Retinal pigment epithelial cell (primary cell): ENCODE measurements at regions not wholly inside any gene's neighbourhood (a gene's known extent, or its start where the extent isn't known, plus 50 kb on each side); places are given as distances from the start of the nearest gene placed in this dataset.

Source experiments
- DNase-seq: peaks from one replicate; pipeline ENCODE4 v3.0.0-alpha.2; 2010; ENCODE audit warnings: low read depth
- H3K4me3 ChIP-seq: 2 replicates; pipeline ENCODE4 v1.5.1; 2011; ENCODE audit warnings: mild to moderate bottlenecking, low read length, control low read depth, moderate library complexity
- TF ChIP-seq, protein P1 (sequence below): conservative IDR thresholded peaks from 2 replicates; pipeline ENCODE4 v1.5.1; 2011; ENCODE audit warnings: low read depth, low read length, control low read depth, inconsistent platforms

DNA sequence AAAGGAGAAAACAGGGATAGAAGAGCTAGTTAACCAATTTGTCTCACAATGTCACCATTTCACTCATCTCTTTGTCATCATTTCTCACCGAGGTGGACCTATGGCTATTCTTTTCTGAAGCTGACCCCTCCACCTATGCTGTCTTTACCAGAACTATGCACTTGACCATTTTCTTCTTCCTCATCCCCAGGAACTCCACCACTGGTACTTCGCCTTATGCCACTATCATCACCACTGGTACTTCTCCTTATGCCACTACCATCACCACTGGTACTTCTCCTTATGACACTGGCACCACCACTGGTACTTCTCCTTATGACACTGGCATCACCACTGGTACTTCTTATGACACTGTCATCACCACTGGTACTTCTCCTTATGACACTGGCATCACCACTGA is 745.8 kb upstream of the CHAC2 start:
- no peak for DNase-seq
- no peak overlapping the region for H3K4me3 ChIP-seq
- TF ChIP-seq, protein P1, sequence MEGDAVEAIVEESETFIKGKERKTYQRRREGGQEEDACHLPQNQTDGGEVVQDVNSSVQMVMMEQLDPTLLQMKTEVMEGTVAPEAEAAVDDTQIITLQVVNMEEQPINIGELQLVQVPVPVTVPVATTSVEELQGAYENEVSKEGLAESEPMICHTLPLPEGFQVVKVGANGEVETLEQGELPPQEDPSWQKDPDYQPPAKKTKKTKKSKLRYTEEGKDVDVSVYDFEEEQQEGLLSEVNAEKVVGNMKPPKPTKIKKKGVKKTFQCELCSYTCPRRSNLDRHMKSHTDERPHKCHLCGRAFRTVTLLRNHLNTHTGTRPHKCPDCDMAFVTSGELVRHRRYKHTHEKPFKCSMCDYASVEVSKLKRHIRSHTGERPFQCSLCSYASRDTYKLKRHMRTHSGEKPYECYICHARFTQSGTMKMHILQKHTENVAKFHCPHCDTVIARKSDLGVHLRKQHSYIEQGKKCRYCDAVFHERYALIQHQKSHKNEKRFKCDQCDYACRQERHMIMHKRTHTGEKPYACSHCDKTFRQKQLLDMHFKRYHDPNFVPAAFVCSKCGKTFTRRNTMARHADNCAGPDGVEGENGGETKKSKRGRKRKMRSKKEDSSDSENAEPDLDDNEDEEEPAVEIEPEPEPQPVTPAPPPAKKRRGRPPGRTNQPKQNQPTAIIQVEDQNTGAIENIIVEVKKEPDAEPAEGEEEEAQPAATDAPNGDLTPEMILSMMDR: no peak

DNA sequence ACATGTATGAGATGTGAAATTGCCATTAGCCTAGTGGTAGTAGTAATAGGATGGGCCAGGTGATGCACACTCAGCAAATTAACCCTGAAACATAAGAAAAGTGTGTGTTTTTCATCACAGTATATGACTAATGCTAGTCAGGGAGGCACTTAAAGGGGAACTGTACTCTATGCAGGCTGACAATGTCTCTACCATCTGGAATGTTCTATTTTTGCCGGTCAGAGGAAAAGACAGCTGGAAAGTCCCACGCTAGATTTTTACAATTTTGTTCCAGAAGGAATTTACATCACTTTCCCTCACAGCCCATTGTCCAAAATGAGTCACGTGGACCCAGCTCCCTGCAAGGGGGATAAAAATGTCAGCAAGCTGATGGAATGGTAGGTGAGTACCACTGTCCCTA is 746.3 kb upstream of the CHAC2 start:
- no peak for DNase-seq

GRCh38 chr2:53018825-53019425 is 748.7 kb upstream of the CHAC2 start:
- H3K4me3 ChIP-seq: no peak overlapping the region
- TF ChIP-seq, protein P1: peak; percentile 57
- no peak for DNase-seq

More for the DNA sequence above, 746.3 kb upstream of the CHAC2 start:
- TF ChIP-seq, protein P1: no peak
- H3K4me3 ChIP-seq: no peak overlapping the region

- H3K4me3 ChIP-seq: no peak overlapping the region
- no peak for DNase-seq
- TF ChIP-seq, protein P1: no peak
Measured at GRCh38 chr2:53006980-53007379, 760.6 kb upstream of the CHAC2 start.

DNA sequence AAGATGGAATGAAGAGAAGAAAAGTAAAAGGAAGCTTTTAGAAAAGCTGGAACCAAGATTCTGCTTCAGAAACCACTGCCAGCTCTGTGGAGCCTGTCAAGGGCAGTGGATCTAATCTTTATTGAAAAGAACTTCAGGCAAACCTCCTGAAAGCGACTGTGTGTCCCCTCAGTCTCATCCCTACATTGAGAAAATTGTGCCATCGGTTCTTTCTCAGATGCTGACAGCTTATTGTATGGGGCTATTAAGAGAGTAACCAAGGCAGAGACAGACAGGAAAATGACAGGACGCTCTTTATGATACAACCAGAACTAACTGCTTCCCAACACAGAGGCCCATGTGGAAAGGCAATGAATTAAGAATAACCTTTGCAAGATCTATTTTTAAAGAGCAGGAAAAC is 763.2 kb upstream of the CHAC2 start:
- TF ChIP-seq, protein P1: no peak
- H3K4me3 ChIP-seq: no peak overlapping the region
- no peak for DNase-seq

DNA sequence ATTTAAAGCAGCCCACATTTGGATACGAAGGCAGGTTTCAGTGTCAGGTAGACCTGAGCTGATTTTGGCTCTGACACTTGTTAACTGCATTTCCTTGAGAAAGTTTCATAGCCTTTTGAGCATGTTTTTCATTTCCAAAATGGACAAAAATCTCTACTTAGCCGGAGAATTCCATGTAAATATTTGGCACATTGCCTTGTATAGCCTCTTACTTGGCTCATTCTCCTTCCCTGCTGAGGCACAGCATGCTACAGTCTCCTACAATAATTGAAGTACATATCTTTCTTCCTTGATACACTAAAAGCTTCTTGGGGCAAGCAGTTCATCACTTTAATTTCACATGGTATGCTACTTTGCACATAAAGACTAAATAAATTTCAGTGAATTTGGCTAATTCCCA is 772.2 kb upstream of the CHAC2 start:
- peak; percentile 19 for DNase-seq
- TF ChIP-seq, protein P1: no peak
- no peak overlapping the region for H3K4me3 ChIP-seq

DNA sequence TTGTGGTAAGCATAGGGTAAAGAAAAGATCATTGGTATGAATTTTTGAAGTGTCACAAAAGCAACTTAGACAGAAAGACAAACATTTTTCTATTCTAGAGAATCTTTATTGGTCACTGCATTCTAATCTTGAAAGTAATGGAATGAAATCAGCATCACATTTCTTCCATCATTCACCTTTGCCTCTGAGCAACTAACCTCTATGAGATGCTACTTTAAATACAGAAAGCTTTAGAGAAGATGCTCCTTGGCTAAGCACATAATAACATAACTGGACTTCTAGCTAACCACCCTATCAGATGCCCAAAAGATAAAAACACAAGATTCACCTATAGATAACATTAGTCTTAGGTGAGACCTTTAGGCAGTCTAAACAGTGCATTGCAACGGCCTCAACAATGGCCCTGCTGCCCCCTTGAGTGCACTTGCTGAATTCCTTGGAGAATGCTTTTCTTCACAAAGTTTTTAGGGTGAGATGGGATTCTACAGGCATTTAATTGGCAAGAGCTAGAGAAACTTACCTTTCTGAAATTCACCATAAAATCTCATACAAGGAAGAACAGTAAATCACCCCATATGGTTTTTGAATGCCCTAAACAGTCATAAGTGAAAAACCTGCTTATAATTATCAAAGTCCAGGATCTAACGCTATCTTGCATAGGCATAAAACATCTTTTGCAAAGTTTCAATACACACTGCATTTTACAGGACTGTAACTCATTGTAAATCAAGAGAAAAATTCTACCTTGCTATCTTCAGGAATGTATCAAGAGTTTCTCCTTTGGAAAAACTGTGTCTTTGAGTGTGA is 791.3 kb upstream of the CHAC2 start:
- DNase-seq: no peak
- TF ChIP-seq, protein P1: peak; percentile 77
- H3K4me3 ChIP-seq: no peak overlapping the region
